GM18873 (cell line): ENCODE measurements at regions not wholly inside any gene's neighbourhood (a gene's known extent, or its start where the extent isn't known, plus 50 kb on each side); places are given as distances from the start of the nearest gene placed in this dataset.

ENCODE experiments used
- ATAC-seq: cut with Tn5 transposase; IDR thresholded peaks from one replicate; pipeline ENCODE4 v1.9.1; 2021; ENCODE audit warnings: mild to moderate bottlenecking, moderate library complexity, moderate number of reproducible peaks; ENCODE audit not compliant: unreplicated experiment, low FRiP score

DNA sequence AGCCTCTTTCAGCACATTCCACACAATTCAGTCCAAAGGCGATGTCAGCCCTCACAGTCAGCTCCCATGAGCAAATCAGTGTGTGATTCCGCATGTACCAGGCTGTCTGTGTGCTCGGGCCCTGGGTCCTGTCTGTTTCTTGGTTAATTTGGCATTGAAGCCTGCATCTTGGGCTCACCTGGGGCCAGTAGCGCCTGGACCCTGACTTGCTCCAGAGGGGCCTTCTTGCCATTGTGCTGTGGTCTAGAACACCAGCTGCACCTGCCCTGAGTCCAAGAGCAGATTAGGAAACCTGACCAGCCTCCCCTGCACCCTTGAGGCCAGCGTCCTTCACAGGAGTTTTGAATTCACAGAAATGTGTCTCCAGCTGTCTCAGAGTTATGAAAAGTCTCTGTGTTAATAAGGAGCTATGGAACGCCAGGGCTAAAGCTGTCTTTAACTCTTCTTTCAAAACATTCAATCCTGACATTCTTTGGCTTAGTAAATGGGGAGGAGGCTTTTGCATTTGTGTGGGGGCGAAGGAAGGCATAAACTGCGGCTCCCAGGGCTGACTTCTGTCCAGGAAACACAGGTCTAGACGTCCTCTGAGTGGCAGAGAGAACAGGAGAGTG, 102.2 kb downstream of the ARF6 start:
- ATAC-seq: no peak

DNA sequence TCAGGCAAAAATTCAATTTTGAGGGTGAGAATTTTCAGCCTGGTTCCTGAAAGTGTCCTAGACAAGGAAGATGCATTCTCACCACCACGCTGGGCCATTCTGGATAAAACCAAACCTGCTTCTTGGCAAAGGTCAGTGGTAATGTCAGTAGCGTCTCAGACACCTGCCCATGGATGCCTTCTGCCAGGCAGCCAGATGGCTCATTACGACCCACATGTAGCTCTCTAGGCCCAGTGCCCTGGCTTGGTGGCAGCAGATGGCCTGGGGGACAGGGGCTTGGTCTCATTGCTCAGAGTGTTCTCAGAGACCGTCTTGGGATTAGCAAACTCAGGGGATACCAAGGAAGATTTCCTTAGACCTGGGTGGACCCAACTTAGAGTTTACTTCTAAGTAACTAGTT, 105.1 kb downstream of the ARF6 start:
- ATAC-seq: no peak

- peak; percentile 55 for ATAC-seq
These were observed 106.4 kb downstream of the ARF6 start for GRCh38 chr14:49999146-49999761.

- ATAC-seq: no peak
These were observed 107.0 kb downstream of the ARF6 start for GRCh38 chr14:49999826-50000379.

DNA sequence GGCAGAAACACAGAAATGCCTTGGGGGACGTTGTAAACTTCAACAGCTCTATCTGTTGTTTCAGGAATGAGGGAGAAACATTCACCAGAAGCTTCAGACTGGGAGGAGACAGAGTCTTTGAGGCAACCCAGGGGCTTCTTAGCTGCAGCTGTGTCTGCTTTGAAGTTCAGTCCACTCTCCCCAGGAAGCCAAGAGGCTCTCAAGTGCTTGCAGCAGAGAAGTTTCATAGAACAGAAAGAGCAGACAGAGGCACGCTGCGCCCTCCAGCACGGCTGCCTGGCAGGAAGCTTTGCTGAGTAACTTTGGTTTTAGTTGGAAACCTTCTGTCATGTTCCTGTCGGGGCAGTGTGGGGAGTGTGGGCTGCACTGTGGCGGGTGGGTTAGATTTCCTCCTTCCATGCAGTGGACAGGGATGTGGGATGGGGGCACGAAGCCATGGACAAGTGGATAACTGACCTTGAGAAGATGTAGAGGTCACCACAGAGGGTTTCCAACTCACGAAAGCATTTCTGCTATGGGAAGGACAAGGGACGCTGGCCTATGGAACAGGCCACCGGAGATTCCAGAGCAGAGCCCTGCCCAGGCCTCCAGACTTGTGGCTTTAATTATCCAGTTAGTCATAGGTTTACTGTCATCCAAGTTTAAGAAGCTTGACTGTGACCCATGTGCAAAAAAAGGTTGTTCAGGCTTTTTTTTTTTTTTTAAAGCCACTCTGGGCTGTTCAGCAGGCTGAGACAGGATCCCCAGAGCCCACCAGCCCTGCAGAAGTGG, 107.7 kb downstream of the ARF6 start:
- no peak for ATAC-seq

GRCh38 chr14:50001151-50001998, 108.5 kb downstream of the ARF6 start:
- peak; percentile 9 for ATAC-seq

- ATAC-seq: peak; percentile 29
These were observed 109.4 kb downstream of the ARF6 start for GRCh38 chr14:50001999-50002925.

DNA sequence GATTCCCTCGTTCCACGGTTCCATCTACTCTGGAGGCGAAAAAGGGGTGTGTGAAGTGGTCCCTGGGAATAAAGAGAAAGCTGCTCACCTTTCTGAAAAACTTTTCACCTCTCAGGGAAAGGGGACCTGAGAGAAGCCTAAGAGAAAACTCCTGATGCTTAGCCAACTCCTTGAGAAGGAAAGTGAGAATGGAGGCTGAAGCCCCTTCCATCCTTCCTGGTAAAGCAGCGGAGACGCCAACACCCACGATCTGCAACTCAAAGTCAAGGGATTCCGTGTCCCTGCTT, 110.0 kb downstream of the ARF6 start:
- no peak for ATAC-seq

GRCh38 chr14:50003213-50004021, 110.5 kb downstream of the ARF6 start:
- ATAC-seq: peak; percentile 31

DNA sequence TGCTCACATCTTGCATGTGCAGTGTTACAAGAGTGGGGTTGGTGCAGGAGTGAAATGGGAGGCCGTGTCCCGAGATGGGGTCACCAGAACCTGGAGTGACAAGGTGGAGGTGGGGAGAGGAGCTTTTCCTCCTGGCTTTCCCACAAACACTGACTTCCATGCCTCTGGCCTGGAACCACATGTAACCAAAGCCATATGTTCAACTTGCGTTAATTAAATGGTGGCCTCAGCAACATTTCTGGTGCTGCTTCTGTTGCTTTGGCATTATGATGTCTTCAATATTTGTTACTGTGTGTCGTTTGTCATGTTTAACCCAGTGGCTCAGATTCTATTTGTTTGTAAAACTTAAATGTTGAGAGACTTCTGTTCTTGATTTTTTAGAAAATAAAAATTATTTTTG, 110.2 kb downstream of the VCPKMT start:
- no peak for ATAC-seq

DNA sequence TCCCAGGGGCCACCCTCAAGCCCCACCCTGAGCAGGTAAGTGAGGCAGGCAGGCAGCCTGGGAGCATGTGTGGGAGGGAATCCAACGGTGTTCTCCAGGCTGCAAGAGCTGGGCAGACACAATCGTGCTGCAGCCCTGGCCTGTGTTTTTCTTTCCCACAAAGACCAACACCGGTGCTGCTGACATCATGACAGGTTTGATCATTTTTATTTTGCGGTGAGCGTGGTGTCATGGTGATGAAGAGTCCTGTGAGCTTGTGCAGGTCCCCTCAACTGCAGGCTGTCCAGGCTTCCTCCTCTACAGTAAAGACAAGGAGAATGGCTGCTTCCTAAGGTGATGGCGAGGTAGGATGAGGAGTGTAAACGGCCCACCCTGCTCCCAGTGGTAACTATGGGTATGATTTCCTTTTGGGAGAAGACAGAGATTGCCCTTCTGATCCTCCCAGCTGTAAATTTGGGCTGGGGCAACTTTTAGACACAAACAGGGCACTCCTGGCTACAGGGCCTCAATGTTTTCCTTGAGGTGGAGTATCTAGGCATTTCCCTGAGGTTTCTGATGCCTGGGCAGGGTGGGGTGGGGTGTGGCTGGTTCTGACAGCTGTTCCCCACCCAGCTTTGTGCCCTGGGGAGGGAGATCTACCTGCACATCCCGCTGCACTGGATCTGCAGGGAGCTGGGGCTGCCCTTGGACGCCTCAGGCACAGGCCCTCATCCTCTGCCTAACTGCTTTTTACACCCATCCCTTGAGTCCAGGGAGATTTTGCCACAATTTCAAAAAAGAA, 109.1 kb downstream of the VCPKMT start:
- no peak for ATAC-seq

- ATAC-seq: no peak
These were observed 107.8 kb downstream of the VCPKMT start for GRCh38 chr14:50008562-50008961.

DNA sequence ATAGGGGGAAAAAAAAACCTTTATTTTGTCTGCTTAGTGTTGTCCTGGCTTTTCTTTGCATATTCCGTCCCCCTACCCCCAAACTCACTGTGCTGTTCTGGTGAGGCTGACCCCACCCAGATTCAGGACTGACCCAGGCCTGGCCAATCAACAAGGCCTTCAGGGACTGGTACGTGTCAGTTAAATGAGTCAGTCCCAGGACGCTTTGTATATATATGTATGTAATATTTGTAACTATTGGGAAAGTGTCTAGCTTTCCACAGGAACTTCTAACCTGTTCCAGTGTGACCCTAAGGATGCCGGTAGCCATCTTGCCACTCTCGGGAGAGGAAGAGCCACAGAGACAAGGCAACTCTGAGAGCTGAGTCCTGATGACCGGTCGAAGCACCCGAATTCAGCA, 107.4 kb downstream of the VCPKMT start:
- no peak for ATAC-seq

DNA sequence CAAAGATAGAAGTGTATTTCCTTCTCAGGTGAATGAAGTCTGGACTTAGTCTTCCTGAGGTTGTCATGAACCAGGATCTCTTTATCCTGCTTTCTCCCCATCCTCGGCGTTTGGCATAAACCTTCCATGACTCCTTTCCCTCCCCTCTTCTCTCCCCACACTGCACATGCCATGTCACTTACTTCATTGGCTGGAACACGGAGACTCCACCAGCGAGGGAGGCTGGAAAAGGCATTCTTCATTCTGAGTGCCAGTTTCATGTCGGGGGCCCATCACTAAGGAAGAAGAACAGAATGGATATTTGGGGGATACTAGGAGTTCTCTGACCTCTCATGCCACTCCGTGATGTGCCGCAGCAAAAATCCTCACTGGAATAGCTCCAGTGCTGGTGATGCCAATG, 105.6 kb downstream of the VCPKMT start:
- no peak for ATAC-seq

DNA sequence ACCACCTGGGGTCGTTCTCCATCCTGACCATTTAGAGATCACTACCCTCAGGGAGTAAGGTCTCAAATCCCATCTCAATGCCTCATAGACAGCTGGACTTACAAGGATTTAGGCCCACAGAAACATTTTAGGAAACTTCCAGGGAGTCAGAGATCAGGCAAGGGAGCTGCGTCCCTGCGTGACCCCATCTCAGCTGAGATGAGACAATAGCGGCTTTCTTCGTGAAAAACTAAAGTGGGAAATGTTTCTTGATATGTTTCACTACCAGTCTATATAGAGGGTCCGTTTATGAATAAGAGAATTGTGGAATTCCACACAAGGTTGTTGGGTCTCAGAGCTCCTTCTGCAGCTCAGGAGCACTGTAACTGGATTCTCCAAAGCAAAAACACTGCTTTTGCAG, 105.1 kb downstream of the VCPKMT start:
- no peak for ATAC-seq

- ATAC-seq: no peak
These were observed 103.7 kb downstream of the VCPKMT start for GRCh38 chr14:50012644-50013043.

- ATAC-seq: no peak
These were observed 103.0 kb downstream of the VCPKMT start for GRCh38 chr14:50013198-50013918.

GRCh38 chr14:50013934-50014333, 102.4 kb downstream of the VCPKMT start:
- no peak for ATAC-seq
